ENCODE measurements at regions not wholly inside any gene's neighbourhood (a gene's known extent, or its start where the extent isn't known, plus 50 kb on each side); places are given as distances from the start of the nearest gene placed in this dataset.

- TF ChIP-seq CTCF (IDR thresholded peaks at IDR 0.05; ENCODE audit: low read depth, low read length) (no peak), EZH2phosphoT487 (IDR thresholded peaks at IDR 0.05; ENCODE audit: low read depth) (no peak)
Observed at GRCh38 chr2:60679036-60679780, 76.9 kb upstream of the PAPOLG start.
